Adipocyte (in vitro differentiated cells): ENCODE measurements at regions not wholly inside any gene's neighbourhood (a gene's known extent, or its start where the extent isn't known, plus 50 kb on each side); places are given as distances from the start of the nearest gene placed in this dataset.
A peak's percentile ranks its signal among the peaks of the same experiment; 100 is the strongest.
"Not testable (repeated sequence)": the region's sequence is repeated elsewhere in the genome, so short reads cannot be mapped to it uniquely, and the experiment has no call there.

Source experiments
- DNase-seq: peaks from one replicate; pipeline ENCODE4 v3.0.0-alpha.2; 2015; ENCODE audit warnings: low read depth
- H3K27me3 ChIP-seq: replicated peaks from 2 replicates; pipeline ENCODE4 v1.7.0; 2013; ENCODE audit warnings: mild to moderate bottlenecking, low read length, moderate library complexity; ENCODE audit not compliant: control insufficient read depth, insufficient read depth
- H3K36me3 ChIP-seq: 2 replicates; pipeline ENCODE4 v1.7.0; 2013; ENCODE audit warnings: low read length, mild to moderate bottlenecking, moderate library complexity; ENCODE audit not compliant: control insufficient read depth, insufficient read depth, severe bottlenecking
- H3K4me1 ChIP-seq: 2 replicates; pipeline ENCODE4 v1.7.0; 2013; ENCODE audit warnings: mild to moderate bottlenecking, low read length, moderate library complexity; ENCODE audit not compliant: control insufficient read depth, insufficient read depth
- H3K4me3 ChIP-seq: 2 replicates; pipeline ENCODE4 v1.7.0; 2013; ENCODE audit warnings: mild to moderate bottlenecking, low read length, moderate library complexity
- H3K9ac ChIP-seq: 2 replicates; pipeline ENCODE4 v1.7.0; 2013; ENCODE audit warnings: mild to moderate bottlenecking, low read length, moderate library complexity
- H3K9me3 ChIP-seq: 2 replicates; pipeline ENCODE4 v1.7.0; 2013; ENCODE audit warnings: mild to moderate bottlenecking, low read length, moderate library complexity; ENCODE audit not compliant: control insufficient read depth

- no peaks in the 10 kb centered on the region for H3K36me3 ChIP-seq
- no peak overlapping the region for H3K9ac ChIP-seq
- H3K4me3 ChIP-seq, result no peak overlapping the region
- no peaks in the 10 kb centered on the region for H3K27me3 ChIP-seq
- no peaks in the 10 kb centered on the region for H3K4me1 ChIP-seq
- no peaks in the 10 kb centered on the region for H3K9me3 ChIP-seq
- no peak for DNase-seq
Observed at GRCh38 chr10:64840341-64840740, 1319.1 kb downstream of the REEP3 start.

- no peaks in the 10 kb centered on the region for H3K9me3 ChIP-seq
- DNase-seq, result peak; percentile 0
- no peak overlapping the region for H3K9ac ChIP-seq
- no peak overlapping the region for H3K4me3 ChIP-seq
- H3K36me3 ChIP-seq, result no peaks in the 10 kb centered on the region
- no peaks in the 10 kb centered on the region for H3K27me3 ChIP-seq
- H3K4me1 ChIP-seq, result no peaks in the 10 kb centered on the region
Observed at GRCh38 chr10:64846700-64847099, 1325.5 kb downstream of the REEP3 start.

- no peaks in the 10 kb centered on the region for H3K36me3 ChIP-seq
- no peaks in the 10 kb centered on the region for H3K27me3 ChIP-seq
- no peak for DNase-seq
- H3K9ac ChIP-seq, result no peak overlapping the region
- H3K9me3 ChIP-seq, result no peaks in the 10 kb centered on the region
- H3K4me3 ChIP-seq, result no peak overlapping the region
- no peaks in the 10 kb centered on the region for H3K4me1 ChIP-seq
Observed at GRCh38 chr10:64855941-64856340, 1334.7 kb downstream of the REEP3 start.

GRCh38 chr10:64859911-64860310 lies 1338.7 kb downstream of the REEP3 start:
- Histone ChIP-seq H3K9ac (no peak overlapping the region), H3K36me3 (no peaks in the 10 kb centered on the region), H3K4me1 (no peaks in the 10 kb centered on the region), H3K4me3 (no peak overlapping the region), H3K9me3 (no peaks in the 10 kb centered on the region), H3K27me3 (no peaks in the 10 kb centered on the region)
- no peak for DNase-seq

GRCh38 chr10:64863836-64864235 lies 1342.6 kb downstream of the REEP3 start:
- H3K9me3 ChIP-seq, result no peaks in the 10 kb centered on the region
- no peaks in the 10 kb centered on the region for H3K36me3 ChIP-seq
- H3K4me1 ChIP-seq, result no peaks in the 10 kb centered on the region
- DNase-seq, result no peak
- no peaks in the 10 kb centered on the region for H3K27me3 ChIP-seq
- H3K4me3 ChIP-seq, result no peak overlapping the region
- H3K9ac ChIP-seq, result no peak overlapping the region

GRCh38 chr10:64867501-64867962 lies 1346.3 kb downstream of the REEP3 start:
- no peak overlapping the region for H3K4me3 ChIP-seq
- no peaks in the 10 kb centered on the region for H3K36me3 ChIP-seq
- no peaks in the 10 kb centered on the region for H3K4me1 ChIP-seq
- H3K9ac ChIP-seq, result no peak overlapping the region
- no peaks in the 10 kb centered on the region for H3K27me3 ChIP-seq
- H3K9me3 ChIP-seq, result no peaks in the 10 kb centered on the region
- DNase-seq, result no peak

GRCh38 chr10:64873088-64873487 lies 1351.9 kb downstream of the REEP3 start:
- Histone ChIP-seq H3K4me1 (no peaks in the 10 kb centered on the region), H3K9me3 (no peaks in the 10 kb centered on the region), H3K36me3 (no peaks in the 10 kb centered on the region), H3K4me3 (no peak overlapping the region), H3K27me3 (no peaks in the 10 kb centered on the region), H3K9ac (no peak overlapping the region)
- no peak for DNase-seq

- H3K9ac ChIP-seq, result no peak overlapping the region
- H3K4me3 ChIP-seq, result no peak overlapping the region
- no peaks in the 10 kb centered on the region for H3K4me1 ChIP-seq
- no peaks in the 10 kb centered on the region for H3K27me3 ChIP-seq
- H3K9me3 ChIP-seq, result no peaks in the 10 kb centered on the region
- no peak for DNase-seq
- no peaks in the 10 kb centered on the region for H3K36me3 ChIP-seq
Observed at GRCh38 chr10:64873959-64874358, 1352.8 kb downstream of the REEP3 start.

- Histone ChIP-seq H3K9ac (no peak overlapping the region), H3K4me1 (no peaks in the 10 kb centered on the region), H3K36me3 (no peaks in the 10 kb centered on the region), H3K27me3 (no peaks in the 10 kb centered on the region), H3K9me3 (no peaks in the 10 kb centered on the region), H3K4me3 (no peak overlapping the region)
- no peak for DNase-seq
Observed at GRCh38 chr10:64880546-64880945, 1359.3 kb downstream of the REEP3 start.

- no peak for DNase-seq
- H3K4me3 ChIP-seq, result no peak overlapping the region
- no peaks in the 10 kb centered on the region for H3K9me3 ChIP-seq
- H3K9ac ChIP-seq, result no peak overlapping the region
- H3K27me3 ChIP-seq, result no peaks in the 10 kb centered on the region
- H3K4me1 ChIP-seq, result no peaks in the 10 kb centered on the region
- H3K36me3 ChIP-seq, result no peaks in the 10 kb centered on the region
Observed at GRCh38 chr10:64881257-64881656, 1360.1 kb downstream of the REEP3 start.

GRCh38 chr10:64896582-64896981 lies 1375.4 kb downstream of the REEP3 start:
- DNase-seq, result no peak
- Histone ChIP-seq H3K4me3 (no peak overlapping the region), H3K36me3 (no peaks in the 10 kb centered on the region), H3K4me1 (no peaks in the 10 kb centered on the region), H3K9me3 (peaks cover 24% of the 10 kb centered on the region), H3K9ac (no peak overlapping the region), H3K27me3 (no peaks in the 10 kb centered on the region)

- H3K4me1 ChIP-seq, H3K36me3 ChIP-seq, H3K9me3 ChIP-seq, H3K4me3 ChIP-seq, H3K9ac ChIP-seq, H3K27me3 ChIP-seq, DNase-seq: not testable (repeated sequence)
Observed at GRCh38 chr10:64906311-64906710, 1385.1 kb downstream of the REEP3 start.
